Kidney tubule cell (primary cell): ENCODE measurements at regions not wholly inside any gene's neighbourhood (a gene's known extent, or its start where the extent isn't known, plus 50 kb on each side); places are given as distances from the start of the nearest gene placed in this dataset.

Source experiments
- DNase-seq: peaks from one replicate; pipeline ENCODE4 v3.0.0-alpha.2; 2018; ENCODE audit warnings: low spot score

DNA sequence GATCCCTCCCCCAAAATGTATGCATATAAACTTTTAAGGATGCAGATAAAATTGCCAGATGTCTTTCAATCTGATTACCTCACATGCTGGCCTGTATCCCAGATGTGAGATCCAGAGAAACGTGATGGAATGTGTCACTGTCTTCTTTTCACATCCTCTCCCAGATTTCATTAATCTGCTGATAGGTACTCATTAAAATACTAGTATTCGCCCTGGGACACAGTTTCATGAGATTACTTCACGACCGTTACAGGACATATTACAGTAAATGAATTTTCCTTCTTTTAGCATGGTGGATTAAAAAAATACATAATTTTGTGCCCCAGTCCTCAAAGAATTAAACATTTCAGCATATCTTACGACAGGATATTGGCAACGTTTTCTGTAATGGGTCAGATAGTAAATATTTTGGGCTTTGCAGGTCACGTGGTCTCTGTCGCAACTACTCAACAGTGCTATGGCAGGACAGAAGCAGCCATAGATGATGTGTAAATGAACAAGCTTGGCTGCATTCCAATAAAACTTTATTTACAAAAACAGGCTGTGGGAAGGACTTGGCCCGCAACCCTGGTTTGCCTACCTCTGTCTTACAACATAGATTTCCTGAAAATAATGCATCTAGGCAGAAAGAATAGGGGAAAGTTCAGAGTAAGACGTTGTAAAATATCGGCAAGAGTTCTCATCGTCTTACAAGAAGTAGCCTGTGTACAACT is 156.0 kb upstream of the DIO3 start:
- DNase-seq: no peak

DNA sequence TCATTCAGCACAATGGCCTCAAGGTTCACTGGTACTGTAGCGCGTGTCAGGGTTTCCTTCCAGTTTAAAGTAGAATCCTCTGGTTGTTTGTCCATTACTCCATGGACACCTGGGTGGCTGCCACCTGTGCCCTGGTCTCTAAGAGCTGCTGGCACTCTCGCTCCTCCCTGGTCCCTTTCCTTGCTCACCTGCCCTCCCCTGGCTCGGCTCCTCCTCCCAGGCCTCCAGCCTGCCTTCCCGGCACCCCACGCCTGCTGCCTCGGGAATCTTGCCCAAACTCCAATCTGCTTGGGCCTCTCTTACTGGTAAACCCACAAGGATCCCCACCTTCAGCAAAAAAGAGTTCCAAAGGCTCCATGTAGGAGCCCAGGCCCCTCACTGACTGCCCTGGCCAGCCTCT is 154.4 kb upstream of the DIO3 start:
- DNase-seq: no peak

DNA sequence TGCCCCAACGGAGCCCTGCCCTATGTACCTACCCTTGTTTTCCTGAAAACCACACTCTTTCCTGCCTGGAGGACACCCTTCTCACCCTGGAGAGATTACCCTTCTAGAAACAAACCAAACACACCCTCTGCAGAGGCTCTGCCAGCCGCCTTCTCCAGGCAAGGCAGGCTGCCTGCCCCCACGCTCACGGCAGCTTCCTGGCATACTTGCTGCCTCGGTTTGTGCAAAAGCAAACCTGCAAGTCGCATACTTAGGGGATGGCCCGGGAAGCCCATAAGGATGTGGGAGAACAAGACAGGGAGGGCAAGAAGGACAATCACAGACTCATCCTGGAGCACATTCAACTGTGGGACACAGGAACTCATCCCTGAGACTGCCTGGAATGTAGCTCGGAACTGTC is 154.0 kb upstream of the DIO3 start:
- no peak for DNase-seq

DNA sequence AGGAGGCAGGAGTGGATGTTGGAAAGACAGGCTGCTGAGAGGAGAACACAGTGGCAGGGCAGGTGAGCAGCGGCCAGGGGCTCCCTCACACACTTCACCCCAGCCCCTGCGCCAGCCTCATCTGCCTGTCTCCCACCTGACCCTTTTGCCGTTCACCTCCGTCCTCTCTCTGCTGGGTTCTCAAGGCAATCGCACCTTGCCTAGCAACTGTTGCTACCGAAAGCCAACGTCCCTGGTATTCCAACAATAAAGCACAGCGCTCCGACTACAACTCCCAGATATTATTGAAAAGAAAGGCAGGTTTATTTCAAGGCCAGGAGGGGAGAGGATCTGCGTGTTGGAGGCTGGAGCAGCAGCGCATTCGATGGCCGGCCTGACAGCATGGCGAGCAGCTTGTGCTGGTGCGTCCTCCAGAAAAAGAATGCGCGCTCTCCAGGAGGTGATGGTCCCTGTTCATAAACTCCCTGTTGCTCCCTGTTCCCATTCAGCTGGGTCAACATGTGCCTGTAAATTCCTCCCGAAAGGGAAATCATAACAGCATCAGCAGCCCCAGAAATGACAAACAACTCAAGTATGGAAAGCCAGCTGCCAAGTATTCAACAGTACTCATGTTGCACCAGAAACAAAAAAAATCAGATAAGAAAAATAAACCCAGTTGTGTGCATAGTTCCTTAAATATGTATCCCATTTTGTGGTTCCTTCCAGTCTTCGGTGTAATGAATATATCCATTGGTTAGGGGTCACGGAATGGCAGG is 153.0 kb upstream of the DIO3 start:
- no peak for DNase-seq

GRCh38 chr14:101409006-101409543 is 152.2 kb upstream of the DIO3 start:
- DNase-seq: no peak

DNA sequence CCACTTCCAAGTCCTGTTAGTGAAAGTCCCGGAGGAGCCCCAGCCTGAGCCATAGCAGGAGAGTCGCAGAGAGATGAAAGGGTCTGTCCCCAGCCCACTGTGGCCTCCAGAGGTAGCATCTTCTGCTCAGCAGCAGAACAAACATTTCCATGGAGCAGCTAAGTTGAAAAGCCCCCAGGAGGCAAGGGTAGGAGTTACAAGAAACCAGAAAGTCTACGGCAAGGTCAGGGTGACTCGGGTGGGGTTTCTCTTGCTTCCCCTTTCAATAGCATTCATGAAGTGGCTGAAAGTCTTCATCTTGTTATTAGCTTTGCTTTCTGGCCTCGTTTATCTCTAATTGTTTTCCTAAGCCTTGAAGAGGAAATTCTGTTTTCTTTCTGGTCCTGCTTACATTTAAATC is 151.2 kb upstream of the DIO3 start:
- DNase-seq: no peak

DNA sequence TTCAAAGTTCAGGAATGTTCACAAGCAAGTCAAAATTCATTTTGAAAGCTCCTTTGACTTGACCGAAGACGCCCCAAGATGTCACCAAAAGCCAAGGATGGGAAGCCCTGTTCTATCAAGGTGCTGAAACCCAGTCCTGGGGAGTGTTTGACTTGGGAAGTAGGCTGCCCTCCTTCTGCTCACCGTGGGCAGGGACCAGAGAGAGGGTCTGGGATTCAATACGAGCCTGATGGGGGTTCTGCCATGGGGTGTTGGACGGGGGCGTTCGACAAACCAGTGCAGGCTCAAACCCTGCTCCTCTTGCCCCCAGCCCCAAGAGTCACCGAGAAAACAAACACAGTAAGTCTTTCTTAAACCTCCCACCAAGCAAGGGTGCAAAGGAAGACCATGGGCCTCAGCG is 150.1 kb upstream of the DIO3 start:
- no peak for DNase-seq

GRCh38 chr14:101411779-101412178 is 149.5 kb upstream of the DIO3 start:
- no peak for DNase-seq

DNA sequence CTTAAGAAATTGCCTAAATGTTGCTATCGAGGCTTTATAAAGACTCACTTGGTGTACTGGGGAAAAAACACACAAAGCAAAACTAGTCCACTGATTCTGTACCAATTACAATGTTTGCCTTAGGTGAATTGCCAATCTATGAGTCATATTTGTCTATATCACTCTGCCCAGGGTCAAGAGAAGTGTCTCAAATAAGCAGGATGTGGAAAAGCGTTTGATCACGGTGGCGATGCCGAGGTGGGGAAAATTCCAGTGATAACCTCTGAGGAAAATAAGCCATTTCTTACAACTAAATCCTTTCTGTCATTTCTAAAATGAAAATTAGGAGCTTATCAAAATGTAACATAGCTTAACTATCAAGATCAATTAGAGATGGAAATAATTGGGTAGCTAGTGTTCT is 148.6 kb upstream of the DIO3 start:
- DNase-seq: no peak

DNA sequence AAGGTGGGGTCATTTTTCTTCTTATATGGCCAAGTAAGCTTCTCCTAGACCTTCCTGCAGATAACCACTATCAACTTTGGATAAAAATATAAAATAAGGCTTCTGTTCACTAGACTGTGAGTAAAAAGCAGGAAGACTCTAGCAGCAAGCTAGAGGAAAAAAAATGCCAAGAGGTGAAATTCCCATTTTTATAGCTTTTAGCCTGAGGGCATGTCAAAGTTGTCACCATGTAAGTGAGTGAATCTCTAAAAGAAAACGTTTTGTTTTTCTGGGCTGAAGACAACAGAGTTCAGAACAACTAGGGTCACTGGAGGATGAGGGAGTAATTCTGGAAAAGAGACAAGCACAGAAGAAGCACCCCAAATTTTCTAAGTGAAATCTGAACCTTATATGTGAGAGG is 143.9 kb upstream of the DIO3 start:
- DNase-seq: no peak

GRCh38 chr14:101418601-101419000 is 142.7 kb upstream of the DIO3 start:
- no peak for DNase-seq

GRCh38 chr14:101426466-101426865 is 134.8 kb upstream of the DIO3 start:
- no peak for DNase-seq

DNA sequence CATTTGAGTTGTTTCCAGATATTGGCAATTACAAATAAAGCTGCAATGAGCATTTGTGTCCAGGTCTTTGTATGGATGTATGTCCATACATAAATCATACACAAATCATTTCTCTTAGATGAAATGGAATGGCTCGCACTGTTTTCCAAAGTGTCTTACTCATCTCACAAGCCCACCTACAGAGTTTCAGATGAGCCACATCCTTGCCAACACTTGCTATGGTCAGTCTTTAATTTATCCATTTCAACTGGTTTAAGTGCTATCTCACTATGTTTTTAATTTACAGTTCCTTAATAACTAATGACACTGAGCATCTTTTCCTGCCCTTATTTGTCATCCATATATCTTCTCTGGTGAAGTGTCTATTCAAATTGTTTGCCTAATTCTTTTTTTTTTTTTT is 132.9 kb upstream of the DIO3 start:
- no peak for DNase-seq

DNA sequence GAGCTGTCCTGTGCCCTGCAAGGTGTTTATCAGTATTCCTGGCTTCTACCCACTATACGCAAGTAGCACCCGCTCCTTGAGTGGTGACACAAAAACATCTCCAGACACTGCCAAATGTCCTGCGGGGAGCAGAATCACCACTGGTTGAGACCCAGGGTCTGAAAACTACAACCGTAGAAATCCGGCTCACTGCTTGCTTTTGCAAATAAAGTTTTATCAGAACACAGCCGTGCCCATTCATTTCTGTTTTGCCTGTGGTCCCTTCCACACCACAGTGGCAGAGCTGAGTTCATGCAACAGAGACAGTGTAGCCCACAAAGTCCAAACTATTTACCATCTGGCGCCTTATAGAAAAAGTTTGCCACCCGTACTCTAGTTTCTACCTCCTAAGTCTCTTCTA is 125.7 kb upstream of the DIO3 start:
- DNase-seq: no peak

GRCh38 chr14:101439023-101439422 is 122.3 kb upstream of the DIO3 start:
- DNase-seq: no peak

- DNase-seq: no peak
Observed at GRCh38 chr14:101440496-101440895, 120.8 kb upstream of the DIO3 start.

GRCh38 chr14:101441710-101442109 is 119.6 kb upstream of the DIO3 start:
- DNase-seq: no peak

GRCh38 chr14:101442451-101442850 is 118.8 kb upstream of the DIO3 start:
- no peak for DNase-seq

DNA sequence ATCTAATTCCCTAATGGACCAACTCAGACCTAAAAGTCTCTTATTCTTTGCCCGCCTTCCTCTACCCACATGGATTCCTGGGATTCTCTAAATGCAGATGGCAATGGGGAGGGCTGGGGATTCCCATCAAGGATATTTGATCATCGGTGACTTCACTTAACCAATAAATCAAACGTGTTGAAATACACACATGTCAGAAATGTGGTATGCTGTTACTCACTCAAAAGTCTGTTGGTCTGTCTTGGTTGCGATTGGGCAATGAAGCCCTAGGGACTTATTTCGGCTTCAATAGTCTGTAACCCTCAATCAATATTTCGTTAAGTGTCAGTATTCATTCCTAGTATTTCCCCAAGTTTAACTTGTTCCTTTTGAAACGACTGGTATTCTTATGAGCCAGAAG is 117.2 kb upstream of the DIO3 start:
- DNase-seq: peak; percentile 45

- DNase-seq: no peak
Observed at GRCh38 chr14:101445278-101445677, 116.0 kb upstream of the DIO3 start.

- no peak for DNase-seq
Observed at GRCh38 chr14:101446387-101446969, 114.8 kb upstream of the DIO3 start.

GRCh38 chr14:101449114-101449513 is 112.2 kb upstream of the DIO3 start:
- no peak for DNase-seq

GRCh38 chr14:101451166-101451565 is 110.1 kb upstream of the DIO3 start:
- no peak for DNase-seq
